ENCODE measurements at regions not wholly inside any gene's neighbourhood (a gene's known extent, or its start where the extent isn't known, plus 50 kb on each side); places are given as distances from the start of the nearest gene placed in this dataset.

DNA sequence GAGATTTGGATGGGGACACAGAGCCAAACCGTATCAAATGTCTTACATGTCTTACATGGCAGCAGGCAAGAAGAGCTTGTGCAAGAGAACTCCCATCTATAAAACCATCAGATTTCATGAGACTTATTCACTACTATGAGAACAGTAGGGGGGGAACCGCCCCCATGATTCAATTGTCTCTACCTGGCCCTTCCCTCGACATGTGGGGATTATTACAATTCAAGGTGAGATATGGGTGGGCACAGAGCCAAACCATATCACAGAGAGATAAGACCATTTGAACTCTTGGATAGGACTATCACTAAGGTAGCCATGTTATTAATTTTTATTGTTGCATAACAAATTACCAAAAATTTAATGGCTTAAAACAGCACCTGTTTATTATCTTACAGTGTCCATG, 611.7 kb downstream of the SOX6 start:
- TF ChIP-seq, protein P1, sequence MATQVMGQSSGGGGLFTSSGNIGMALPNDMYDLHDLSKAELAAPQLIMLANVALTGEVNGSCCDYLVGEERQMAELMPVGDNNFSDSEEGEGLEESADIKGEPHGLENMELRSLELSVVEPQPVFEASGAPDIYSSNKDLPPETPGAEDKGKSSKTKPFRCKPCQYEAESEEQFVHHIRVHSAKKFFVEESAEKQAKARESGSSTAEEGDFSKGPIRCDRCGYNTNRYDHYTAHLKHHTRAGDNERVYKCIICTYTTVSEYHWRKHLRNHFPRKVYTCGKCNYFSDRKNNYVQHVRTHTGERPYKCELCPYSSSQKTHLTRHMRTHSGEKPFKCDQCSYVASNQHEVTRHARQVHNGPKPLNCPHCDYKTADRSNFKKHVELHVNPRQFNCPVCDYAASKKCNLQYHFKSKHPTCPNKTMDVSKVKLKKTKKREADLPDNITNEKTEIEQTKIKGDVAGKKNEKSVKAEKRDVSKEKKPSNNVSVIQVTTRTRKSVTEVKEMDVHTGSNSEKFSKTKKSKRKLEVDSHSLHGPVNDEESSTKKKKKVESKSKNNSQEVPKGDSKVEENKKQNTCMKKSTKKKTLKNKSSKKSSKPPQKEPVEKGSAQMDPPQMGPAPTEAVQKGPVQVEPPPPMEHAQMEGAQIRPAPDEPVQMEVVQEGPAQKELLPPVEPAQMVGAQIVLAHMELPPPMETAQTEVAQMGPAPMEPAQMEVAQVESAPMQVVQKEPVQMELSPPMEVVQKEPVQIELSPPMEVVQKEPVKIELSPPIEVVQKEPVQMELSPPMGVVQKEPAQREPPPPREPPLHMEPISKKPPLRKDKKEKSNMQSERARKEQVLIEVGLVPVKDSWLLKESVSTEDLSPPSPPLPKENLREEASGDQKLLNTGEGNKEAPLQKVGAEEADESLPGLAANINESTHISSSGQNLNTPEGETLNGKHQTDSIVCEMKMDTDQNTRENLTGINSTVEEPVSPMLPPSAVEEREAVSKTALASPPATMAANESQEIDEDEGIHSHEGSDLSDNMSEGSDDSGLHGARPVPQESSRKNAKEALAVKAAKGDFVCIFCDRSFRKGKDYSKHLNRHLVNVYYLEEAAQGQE (IDR thresholded peaks at IDR 0.05; ENCODE audit: unreplicated experiment) = no peak
- TF ChIP-seq EZH2phosphoT487 (IDR thresholded peaks at IDR 0.05; ENCODE audit: unreplicated experiment) (no peak), POLR2AphosphoS5 (IDR thresholded peaks at IDR 0.05; ENCODE audit: low read depth) (no peak)
- TF ChIP-seq, protein P2, sequence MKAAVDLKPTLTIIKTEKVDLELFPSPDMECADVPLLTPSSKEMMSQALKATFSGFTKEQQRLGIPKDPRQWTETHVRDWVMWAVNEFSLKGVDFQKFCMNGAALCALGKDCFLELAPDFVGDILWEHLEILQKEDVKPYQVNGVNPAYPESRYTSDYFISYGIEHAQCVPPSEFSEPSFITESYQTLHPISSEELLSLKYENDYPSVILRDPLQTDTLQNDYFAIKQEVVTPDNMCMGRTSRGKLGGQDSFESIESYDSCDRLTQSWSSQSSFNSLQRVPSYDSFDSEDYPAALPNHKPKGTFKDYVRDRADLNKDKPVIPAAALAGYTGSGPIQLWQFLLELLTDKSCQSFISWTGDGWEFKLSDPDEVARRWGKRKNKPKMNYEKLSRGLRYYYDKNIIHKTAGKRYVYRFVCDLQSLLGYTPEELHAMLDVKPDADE (IDR thresholded peaks at IDR 0.05) = no peak
